ENCODE measurements at regions not wholly inside any gene's neighbourhood (a gene's known extent, or its start where the extent isn't known, plus 50 kb on each side); places are given as distances from the start of the nearest gene placed in this dataset.

DNA sequence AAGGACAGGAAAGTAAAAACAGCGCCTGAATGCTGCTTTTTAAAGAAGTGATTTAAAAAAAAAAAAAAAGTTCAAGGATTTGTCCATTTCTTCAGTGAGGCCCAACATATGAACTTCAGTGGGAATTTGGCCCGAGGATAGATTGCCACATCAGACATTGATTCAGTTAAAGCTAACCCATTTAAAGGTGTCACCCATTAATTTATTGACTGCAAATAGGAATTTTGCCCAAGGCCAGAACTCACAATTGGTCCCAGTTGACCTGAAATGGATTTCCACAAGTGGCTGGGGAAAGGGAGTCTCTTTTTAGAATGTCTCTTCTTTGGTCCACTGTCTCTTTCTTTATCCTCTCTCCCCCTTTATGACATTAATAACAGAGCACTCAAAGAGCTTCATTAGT, 86.5 kb upstream of the RPL34 start:
- Histone ChIP-seq H4K20me1 (ENCODE audit: insufficient read depth, low read length) (no peaks in the 10 kb centered on the region), H3K9me3 (ENCODE audit: low read length) (no peaks in the 10 kb centered on the region), H3K4me1 (ENCODE audit: insufficient read depth, low read length, poor library complexity, severe bottlenecking) (no peaks in the 10 kb centered on the region), H3K9me2 (ENCODE audit: insufficient read depth, low read length) (no peaks in the 10 kb centered on the region; the same call in 1 of the 2 replicates), H3K79me2 (ENCODE audit: insufficient read depth, low read depth, low read length) (no peaks in the 10 kb centered on the region), H3K27ac (ENCODE audit: low read depth, low read length, poor library complexity, severe bottlenecking) (no peak overlapping the region), H3K4me3 (ENCODE audit: low read depth, low read length, poor library complexity, severe bottlenecking) (no peak overlapping the region), H3K4me2 (ENCODE audit: low read length) (no peak overlapping the region), H3K36me3 (ENCODE audit: insufficient read depth, low read length) (no peaks in the 10 kb centered on the region), H2AFZ (ENCODE audit: low read length) (no peak overlapping the region)
- intact Hi-C loops (cut with micrococcal nuclease; ENCODE audit: unreplicated experiment), result no loop called here
- BruUV-seq (replicated peaks), result no TSS peak
- CTCF ChIA-PET (ENCODE audit: unreplicated experiment), result no interaction called here
- POLR2A ChIA-PET, result interaction anchor here (0.7 to 1.4 kb wide), 4 partner anchors 12 to 437 kb away, joined by 3 to 4 read pairs (median 3); no protein-coding TSS in a partner anchor
- no peak for DNase-seq (ENCODE audit: low spot score)
- TF ChIP-seq CTCF (conservative IDR thresholded peaks at IDR 0.05; ENCODE audit: low read length) (no peak), EZH2phosphoT487 (IDR thresholded peaks at IDR 0.05; ENCODE audit: borderline replicate concordance, low read depth, low read length) (no peak)

GRCh38 chr4:108533245-108533844, 87.0 kb upstream of the RPL34 start:
- Histone ChIP-seq H3K27ac (ENCODE audit: low read depth, low read length, poor library complexity, severe bottlenecking) (no peak overlapping the region), H3K9me2 (ENCODE audit: insufficient read depth, low read length) (no peaks in the 10 kb centered on the region; the same call in 1 of the 2 replicates), H3K4me2 (ENCODE audit: low read length) (no peak overlapping the region), H3K9me3 (ENCODE audit: low read length) (no peaks in the 10 kb centered on the region), H3K4me3 (ENCODE audit: low read depth, low read length, poor library complexity, severe bottlenecking) (no peak overlapping the region), H2AFZ (ENCODE audit: low read length) (no peak overlapping the region), H3K36me3 (ENCODE audit: insufficient read depth, low read length) (no peaks in the 10 kb centered on the region), H3K4me1 (ENCODE audit: insufficient read depth, low read length, poor library complexity, severe bottlenecking) (no peaks in the 10 kb centered on the region), H3K79me2 (ENCODE audit: insufficient read depth, low read depth, low read length) (no peaks in the 10 kb centered on the region), H4K20me1 (ENCODE audit: insufficient read depth, low read length) (no peaks in the 10 kb centered on the region)
- CTCF ChIA-PET (ENCODE audit: unreplicated experiment), result no interaction called here
- BruUV-seq (replicated peaks), result no TSS peak
- TF ChIP-seq CTCF (conservative IDR thresholded peaks at IDR 0.05; ENCODE audit: low read length), result no peak
- no peak for TF ChIP-seq EZH2phosphoT487 (IDR thresholded peaks at IDR 0.05; ENCODE audit: borderline replicate concordance, low read depth, low read length)
- POLR2A ChIA-PET, result interaction anchor here (1.4 kb wide), 1 partner anchor 30 kb away, joined by 3 read pairs; no protein-coding TSS in a partner anchor
- intact Hi-C loops (cut with micrococcal nuclease; ENCODE audit: unreplicated experiment), result no loop called here
- no peak for DNase-seq (ENCODE audit: low spot score)

DNA sequence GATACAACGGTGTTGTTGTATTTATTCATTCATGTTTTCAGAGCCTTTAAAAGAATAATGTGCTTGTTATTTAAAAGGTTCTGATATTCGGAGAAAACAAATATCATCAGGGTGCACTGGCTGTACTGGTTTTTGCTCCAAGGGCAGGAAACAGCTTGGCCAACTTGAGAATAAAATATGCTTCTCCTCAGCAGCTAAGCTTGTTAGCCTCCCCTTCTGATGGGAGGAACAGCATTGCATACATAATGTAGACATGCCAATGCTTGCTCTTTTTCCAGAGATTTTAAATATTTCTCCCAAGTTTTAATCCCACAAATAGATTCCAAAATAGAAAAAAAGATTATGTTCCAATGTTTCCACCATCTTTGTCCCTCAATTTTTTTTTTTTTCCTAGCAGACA, 87.6 kb upstream of the RPL34 start:
- H2AFZ ChIP-seq (ENCODE audit: low read length), result no peak overlapping the region
- no peaks in the 10 kb centered on the region; the same call in 1 of the 2 replicates for H3K9me2 ChIP-seq (ENCODE audit: insufficient read depth, low read length)
- intact Hi-C loops (cut with micrococcal nuclease; ENCODE audit: unreplicated experiment), result no loop called here
- no peak for TF ChIP-seq EZH2phosphoT487 (IDR thresholded peaks at IDR 0.05; ENCODE audit: borderline replicate concordance, low read depth, low read length)
- no peak for TF ChIP-seq CTCF (conservative IDR thresholded peaks at IDR 0.05; ENCODE audit: low read length)
- H3K4me1 ChIP-seq (ENCODE audit: insufficient read depth, low read length, poor library complexity, severe bottlenecking), result no peaks in the 10 kb centered on the region
- no TSS peak for BruUV-seq (replicated peaks)
- POLR2A ChIA-PET, result no interaction called here
- CTCF ChIA-PET (ENCODE audit: unreplicated experiment), result no interaction called here
- H4K20me1 ChIP-seq (ENCODE audit: insufficient read depth, low read length), result no peaks in the 10 kb centered on the region
- H3K27ac ChIP-seq (ENCODE audit: low read depth, low read length, poor library complexity, severe bottlenecking), result no peak overlapping the region
- H3K79me2 ChIP-seq (ENCODE audit: insufficient read depth, low read depth, low read length), result no peaks in the 10 kb centered on the region
- H3K36me3 ChIP-seq (ENCODE audit: insufficient read depth, low read length), result no peaks in the 10 kb centered on the region
- no peak overlapping the region for H3K4me3 ChIP-seq (ENCODE audit: low read depth, low read length, poor library complexity, severe bottlenecking)
- H3K4me2 ChIP-seq (ENCODE audit: low read length), result no peak overlapping the region
- no peak for DNase-seq (ENCODE audit: low spot score)
- no peaks in the 10 kb centered on the region for H3K9me3 ChIP-seq (ENCODE audit: low read length)

Measured in OCI-LY7 (cell line).